Endothelial cell of umbilical vein (primary cell): ENCODE measurements at regions not wholly inside any gene's neighbourhood (a gene's known extent, or its start where the extent isn't known, plus 50 kb on each side); places are given as distances from the start of the nearest gene placed in this dataset.

Experiments
- POLR2A ChIP-seq: IDR thresholded peaks from 2 replicates; pipeline ENCODE4 v1.6.1; 2012; ENCODE audit warnings: low read depth, mild to moderate bottlenecking, control low read depth, low read length
- TF ChIP-seq, protein P1 (sequence below), 2 donors: IDR thresholded peaks; 1 replicate in 1 of 2; 2 replicates in 1 of 2; pipeline ENCODE4 v1.5.1; 2011; ENCODE audit warnings: low read length in 2 of 2, mild to moderate bottlenecking in 2 of 2, moderate library complexity in 2 of 2, control low read depth in 1 of 2, inconsistent platforms in 1 of 2, low read depth in 1 of 2; ENCODE audit not compliant: insufficient read depth in 1 of 2; ENCODE audit errors: extremely low read depth in 1 of 2

- TF ChIP-seq, protein P1, sequence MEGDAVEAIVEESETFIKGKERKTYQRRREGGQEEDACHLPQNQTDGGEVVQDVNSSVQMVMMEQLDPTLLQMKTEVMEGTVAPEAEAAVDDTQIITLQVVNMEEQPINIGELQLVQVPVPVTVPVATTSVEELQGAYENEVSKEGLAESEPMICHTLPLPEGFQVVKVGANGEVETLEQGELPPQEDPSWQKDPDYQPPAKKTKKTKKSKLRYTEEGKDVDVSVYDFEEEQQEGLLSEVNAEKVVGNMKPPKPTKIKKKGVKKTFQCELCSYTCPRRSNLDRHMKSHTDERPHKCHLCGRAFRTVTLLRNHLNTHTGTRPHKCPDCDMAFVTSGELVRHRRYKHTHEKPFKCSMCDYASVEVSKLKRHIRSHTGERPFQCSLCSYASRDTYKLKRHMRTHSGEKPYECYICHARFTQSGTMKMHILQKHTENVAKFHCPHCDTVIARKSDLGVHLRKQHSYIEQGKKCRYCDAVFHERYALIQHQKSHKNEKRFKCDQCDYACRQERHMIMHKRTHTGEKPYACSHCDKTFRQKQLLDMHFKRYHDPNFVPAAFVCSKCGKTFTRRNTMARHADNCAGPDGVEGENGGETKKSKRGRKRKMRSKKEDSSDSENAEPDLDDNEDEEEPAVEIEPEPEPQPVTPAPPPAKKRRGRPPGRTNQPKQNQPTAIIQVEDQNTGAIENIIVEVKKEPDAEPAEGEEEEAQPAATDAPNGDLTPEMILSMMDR (IDR thresholded peaks at IDR 0.05; ENCODE audit: extremely low read depth in 1 of 2, insufficient read depth in 1 of 2, low read depth in 1 of 2, low read length in 2 of 2): no peak
- no peak for TF ChIP-seq POLR2A
Measured at GRCh38 chr3:117681619-117682018, 972.0 kb downstream of the TUSC7 start.
